ENCODE measurements at regions not wholly inside any gene's neighbourhood (a gene's known extent, or its start where the extent isn't known, plus 50 kb on each side); places are given as distances from the start of the nearest gene placed in this dataset.

GRCh38 chr6:20314866-20315845, 86.5 kb upstream of the E2F3 start:
- Histone ChIP-seq H4K20me1 (ENCODE audit: low read length) (no peaks in the 10 kb centered on the region), H3K4me1 (ENCODE audit: insufficient read depth, low read length) (no peaks in the 10 kb centered on the region), H3K9ac (ENCODE audit: low read length) (no peak overlapping the region), H3K79me2 (ENCODE audit: low read length) (no peaks in the 10 kb centered on the region), H3K36me3 (ENCODE audit: low read depth, low read length) (no peaks in the 10 kb centered on the region), H3K27me3 (ENCODE audit: low read length) (peaks cover 22% of the 10 kb centered on the region; the same call in 1 of the 2 replicates), H2AFZ (ENCODE audit: low read length) (no peak overlapping the region), H3K27ac (ENCODE audit: low read length) (no peak overlapping the region), H3F3A (ENCODE audit: low read length, unreplicated experiment) (no peaks in the 10 kb centered on the region), H3K4me2 (ENCODE audit: low read length) (no peak overlapping the region), H3K9me3 (ENCODE audit: low read length) (no peaks in the 10 kb centered on the region), H3K9me2 (replicated peaks; ENCODE audit: low read length) (no peaks in the 10 kb centered on the region), H3K4me3 (ENCODE audit: low read length) (no peak overlapping the region)
- DNase-seq: no peak
- TF ChIP-seq EZH2 (IDR thresholded peaks at IDR 0.05; ENCODE audit: low read length, unreplicated experiment) (no peak), CTCF (conservative IDR thresholded peaks at IDR 0.05; ENCODE audit: low read depth, low read length) (no peak), EZH2phosphoT487 (IDR thresholded peaks at IDR 0.05; ENCODE audit: borderline replicate concordance, low read length) (no peak)
- ChIA-PET POLR2A (ENCODE audit: unreplicated experiment) (no interaction called here), CTCF (no interaction called here)
- intact Hi-C loops (cut with micrococcal nuclease): no loop called here
- BruUV-seq (replicated peaks): no TSS peak
- ATAC-seq: no peak

DNA sequence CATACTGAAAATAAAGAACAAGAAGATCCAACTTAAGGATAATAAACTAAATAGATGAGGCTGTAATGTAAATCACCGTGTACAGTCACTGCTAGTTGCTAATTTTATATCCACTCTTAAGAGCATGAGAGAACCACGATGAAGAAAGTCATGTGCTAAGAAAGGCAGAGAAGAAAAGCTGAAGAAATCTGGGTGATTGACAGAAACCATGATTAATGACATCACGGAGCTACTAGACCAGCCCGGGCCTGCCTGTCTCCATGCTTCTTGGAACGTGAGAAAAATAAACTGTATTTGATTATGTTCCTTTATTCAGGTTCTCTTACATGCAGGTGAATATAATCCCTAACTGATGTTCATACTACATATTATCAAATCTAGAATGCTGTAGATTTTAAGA, 84.2 kb upstream of the E2F3 start:
- no peaks in the 10 kb centered on the region for H3K9me2 ChIP-seq (replicated peaks; ENCODE audit: low read length)
- ATAC-seq (no peak), DNase-seq (no peak)
- no peak overlapping the region for H3K27ac ChIP-seq (ENCODE audit: low read length)
- TF ChIP-seq EZH2phosphoT487 (IDR thresholded peaks at IDR 0.05; ENCODE audit: borderline replicate concordance, low read length) (no peak), EZH2 (IDR thresholded peaks at IDR 0.05; ENCODE audit: low read length, unreplicated experiment) (no peak), CTCF (conservative IDR thresholded peaks at IDR 0.05; ENCODE audit: low read depth, low read length) (no peak)
- no TSS peak for BruUV-seq (replicated peaks)
- no peaks in the 10 kb centered on the region for H3K4me1 ChIP-seq (ENCODE audit: insufficient read depth, low read length)
- no peaks in the 10 kb centered on the region for H3K36me3 ChIP-seq (ENCODE audit: low read depth, low read length)
- ChIA-PET CTCF (no interaction called here), POLR2A (ENCODE audit: unreplicated experiment) (no interaction called here)
- H3K4me3 ChIP-seq (ENCODE audit: low read length): no peak overlapping the region
- no peaks in the 10 kb centered on the region for H3K9me3 ChIP-seq (ENCODE audit: low read length)
- H4K20me1 ChIP-seq (ENCODE audit: low read length): no peaks in the 10 kb centered on the region
- H2AFZ ChIP-seq (ENCODE audit: low read length): no peak overlapping the region
- no peak overlapping the region for H3K9ac ChIP-seq (ENCODE audit: low read length)
- H3K4me2 ChIP-seq (ENCODE audit: low read length): no peak overlapping the region
- H3F3A ChIP-seq (ENCODE audit: low read length, unreplicated experiment): no peaks in the 10 kb centered on the region
- intact Hi-C loops (cut with micrococcal nuclease): no loop called here
- H3K27me3 ChIP-seq (ENCODE audit: low read length): peaks cover 12% of the 10 kb centered on the region; the same call in 1 of the 2 replicates
- no peaks in the 10 kb centered on the region for H3K79me2 ChIP-seq (ENCODE audit: low read length)

- Histone ChIP-seq H3K27ac (ENCODE audit: low read length) (no peak overlapping the region), H3K4me1 (ENCODE audit: insufficient read depth, low read length) (no peaks in the 10 kb centered on the region), H3K9me2 (replicated peaks; ENCODE audit: low read length) (no peaks in the 10 kb centered on the region), H4K20me1 (ENCODE audit: low read length) (no peaks in the 10 kb centered on the region), H3K4me2 (ENCODE audit: low read length) (no peak overlapping the region), H3F3A (ENCODE audit: low read length, unreplicated experiment) (no peaks in the 10 kb centered on the region), H2AFZ (ENCODE audit: low read length) (no peak overlapping the region), H3K9me3 (ENCODE audit: low read length) (no peaks in the 10 kb centered on the region), H3K27me3 (ENCODE audit: low read length) (peaks cover 5% of the 10 kb centered on the region; the same call in 1 of the 2 replicates), H3K4me3 (ENCODE audit: low read length) (no peak overlapping the region), H3K79me2 (ENCODE audit: low read length) (no peaks in the 10 kb centered on the region), H3K9ac (ENCODE audit: low read length) (no peak overlapping the region), H3K36me3 (ENCODE audit: low read depth, low read length) (no peaks in the 10 kb centered on the region)
- DNase-seq: no peak
- ChIA-PET CTCF (no interaction called here), POLR2A (ENCODE audit: unreplicated experiment) (no interaction called here)
- no TSS peak for BruUV-seq (replicated peaks)
- TF ChIP-seq EZH2phosphoT487 (IDR thresholded peaks at IDR 0.05; ENCODE audit: borderline replicate concordance, low read length): no peak
- no peak for TF ChIP-seq EZH2 (IDR thresholded peaks at IDR 0.05; ENCODE audit: low read length, unreplicated experiment)
- no peak for TF ChIP-seq CTCF (conservative IDR thresholded peaks at IDR 0.05; ENCODE audit: low read depth, low read length)
- ATAC-seq: no peak
- intact Hi-C loops (cut with micrococcal nuclease): no loop called here
Observed at GRCh38 chr6:20318851-20319387, 82.8 kb upstream of the E2F3 start.
